Neural cell (in vitro differentiated cells): ENCODE measurements at regions not wholly inside any gene's neighbourhood (a gene's known extent, or its start where the extent isn't known, plus 50 kb on each side); places are given as distances from the start of the nearest gene placed in this dataset.

Experiments
- H2AFZ ChIP-seq: fragments of 200-600, 300-800 bp; sonication (generic), shearing (Covaris generic); 2 replicates; pipeline ENCODE4 v1.6.0; 2014; ENCODE audit warnings: low read depth, mild to moderate bottlenecking, antibody characterized with exemption, low read length, moderate library complexity
- H3F3A ChIP-seq: fragments of 200-600 bp; shearing (Covaris generic); 2 replicates; pipeline ENCODE4 v1.6.1; 2016; ENCODE audit warnings: mild to moderate bottlenecking, moderate library complexity, mixed read lengths, antibody characterized with exemption, low read length; ENCODE audit not compliant: insufficient read depth, poor library complexity, severe bottlenecking
- H3K27ac ChIP-seq: fragments of 200-600, 300-800 bp; sonication (generic), shearing (Covaris generic); 2 replicates; pipeline ENCODE4 v1.5.1; 2014; ENCODE audit warnings: mild to moderate bottlenecking, low read length, moderate library complexity
- H3K27me3 ChIP-seq: fragments of 300-800, 200-600 bp; sonication (generic), shearing (Covaris generic); 2 replicates; pipeline ENCODE4 v1.6.0; 2014; ENCODE audit warnings: mild to moderate bottlenecking, low read depth, low read length, moderate library complexity; ENCODE audit not compliant: insufficient read depth
- H3K36me3 ChIP-seq: fragments of 300-800, 200-600 bp; sonication (generic), shearing (Covaris generic); 2 replicates; pipeline ENCODE4 v1.5.1; 2014; ENCODE audit warnings: mild to moderate bottlenecking, antibody characterized with exemption, low read length, moderate library complexity; ENCODE audit not compliant: insufficient read depth
- H3K4me2 ChIP-seq: fragments of 300-800, 200-600 bp; sonication (generic), shearing (Covaris generic); 2 replicates; pipeline ENCODE4 v1.6.0; 2014; ENCODE audit warnings: mild to moderate bottlenecking, low read length
- H3K4me3 ChIP-seq: fragments of 300-800, 200-600 bp; sonication (generic), shearing (Covaris generic); 2 replicates; pipeline ENCODE4 v1.5.1; 2014; ENCODE audit warnings: mild to moderate bottlenecking, low read length, moderate library complexity
- H3K79me2 ChIP-seq: fragments of 200-600 bp; shearing (Covaris generic); replicated peaks from 2 replicates; pipeline ENCODE4 v1.6.0; 2014; ENCODE audit warnings: mild to moderate bottlenecking, low read length, moderate library complexity; ENCODE audit not compliant: insufficient read depth
- H3K9ac ChIP-seq: fragments of 300-800, 200-600 bp; sonication (generic), shearing (Covaris generic); 2 replicates; pipeline ENCODE4 v1.6.1; 2016; ENCODE audit warnings: mild to moderate bottlenecking, low read length, mixed read lengths
- H3K9me2 ChIP-seq: fragments of 200-600 bp; shearing (Covaris generic); 2 replicates; pipeline ENCODE4 v1.6.1; 2016; ENCODE audit warnings: mild to moderate bottlenecking, low read length, mixed read lengths; ENCODE audit not compliant: insufficient read depth
- H3K9me3 ChIP-seq: fragments of 200-600, 300-800 bp; sonication (generic), shearing (Covaris generic); 2 replicates; pipeline ENCODE4 v1.6.1; 2016; ENCODE audit warnings: mild to moderate bottlenecking, mixed run types, low read length, moderate library complexity, mixed read lengths
- H4K20me1 ChIP-seq: fragments of 200-600 bp; shearing (Covaris generic); 2 replicates; pipeline ENCODE4 v1.6.1; 2016; ENCODE audit warnings: mild to moderate bottlenecking, mixed run types; ENCODE audit not compliant: insufficient read depth
- EP300 ChIP-seq: fragments of 450-650 bp; conservative IDR thresholded peaks from 2 replicates; pipeline ENCODE4 v1.6.1; 2014; ENCODE audit warnings: antibody characterized with exemption, mild to moderate bottlenecking, moderate library complexity; ENCODE audit not compliant: poor library complexity, severe bottlenecking
- EZH2 ChIP-seq: fragments of 200-600, 300-800 bp; shearing (Covaris generic), sonication (generic); IDR thresholded peaks from 2 replicates; pipeline ENCODE4 v1.6.1; 2014; ENCODE audit warnings: antibody characterized with exemption, low read length, borderline replicate concordance, mild to moderate bottlenecking; ENCODE audit not compliant: insufficient read depth, poor library complexity, severe bottlenecking
- MXI1 ChIP-seq: fragments of 450-650 bp; conservative IDR thresholded peaks from 2 replicates; pipeline ENCODE4 v1.6.1; 2014; ENCODE audit warnings: antibody characterized with exemption, mild to moderate bottlenecking; ENCODE audit not compliant: poor library complexity, severe bottlenecking
- POLR2AphosphoS5 ChIP-seq: IDR thresholded peaks from 2 replicates; pipeline ENCODE4 v1.6.1; 2012
- RAD21 ChIP-seq: fragments of 450-650 bp; conservative IDR thresholded peaks from 2 replicates; pipeline ENCODE4 v1.6.1; 2014; ENCODE audit warnings: antibody characterized with exemption, mild to moderate bottlenecking, moderate library complexity
- REST ChIP-seq: IDR thresholded peaks from 2 replicates; pipeline ENCODE4 v1.6.1; 2012; ENCODE audit warnings: borderline replicate concordance
- SMC3 ChIP-seq: fragments of 450-650 bp; conservative IDR thresholded peaks from 2 replicates; pipeline ENCODE4 v1.6.1; 2014; ENCODE audit warnings: antibody characterized with exemption, mild to moderate bottlenecking, moderate library complexity; ENCODE audit not compliant: poor library complexity
- TAF1 ChIP-seq: IDR thresholded peaks from 2 replicates; pipeline ENCODE4 v1.6.1; 2012; ENCODE audit warnings: low read depth
- TF ChIP-seq, protein P1 (sequence below): fragments of 450-650 bp; IDR thresholded peaks from 2 replicates; pipeline ENCODE4 v1.5.1; 2014; ENCODE audit warnings: antibody characterized with exemption, mild to moderate bottlenecking, moderate library complexity; ENCODE audit not compliant: poor library complexity, severe bottlenecking

DNA sequence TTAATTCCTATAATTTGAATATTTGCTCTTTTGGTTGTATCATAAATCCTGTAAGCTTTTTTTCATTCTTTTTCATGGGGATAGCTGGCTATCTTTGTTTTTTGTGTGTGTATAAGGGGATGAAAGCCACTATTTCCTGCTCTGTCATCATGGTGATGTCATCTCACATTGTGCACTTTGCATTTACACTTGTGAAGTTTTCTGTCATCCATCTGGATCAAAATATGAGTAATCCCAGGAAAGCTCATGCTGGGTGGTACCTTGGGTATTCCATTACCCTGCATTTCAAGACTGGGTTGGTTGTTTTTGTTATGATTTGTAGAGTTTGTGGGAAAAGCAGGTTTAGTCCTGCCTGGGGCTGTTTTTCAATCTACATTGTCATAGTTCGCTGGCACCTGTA, 77.8 kb upstream of the XIST start:
- Histone ChIP-seq H4K20me1 (no peaks in the 10 kb centered on the region), H3K9ac (no peak overlapping the region), H3K4me2 (no peak overlapping the region), H3K79me2 (no peaks in the 10 kb centered on the region), H3K9me3 (no peaks in the 10 kb centered on the region), H3K4me3 (no peak overlapping the region), H2AFZ (no peak overlapping the region), H3K27ac (no peak overlapping the region), H3F3A (no peaks in the 10 kb centered on the region), H3K27me3 (no peaks in the 10 kb centered on the region), H3K36me3 (no peaks in the 10 kb centered on the region), H3K9me2 (no peaks in the 10 kb centered on the region)
- no peak for TF ChIP-seq EP300

- Histone ChIP-seq H3K27me3 (no peaks in the 10 kb centered on the region), H3K9ac (no peak overlapping the region), H2AFZ (no peak overlapping the region), H3K9me2 (no peaks in the 10 kb centered on the region), H3K4me3 (no peak overlapping the region), H4K20me1 (no peaks in the 10 kb centered on the region), H3K9me3 (no peaks in the 10 kb centered on the region), H3K79me2 (no peaks in the 10 kb centered on the region), H3F3A (no peaks in the 10 kb centered on the region), H3K36me3 (no peaks in the 10 kb centered on the region), H3K27ac (no peak overlapping the region), H3K4me2 (no peak overlapping the region)
- TF ChIP-seq SMC3 (no peak), EP300 (no peak), REST (no peak)
These were observed 70.4 kb upstream of the XIST start for GRCh38 chrX:73922856-73923455.

DNA sequence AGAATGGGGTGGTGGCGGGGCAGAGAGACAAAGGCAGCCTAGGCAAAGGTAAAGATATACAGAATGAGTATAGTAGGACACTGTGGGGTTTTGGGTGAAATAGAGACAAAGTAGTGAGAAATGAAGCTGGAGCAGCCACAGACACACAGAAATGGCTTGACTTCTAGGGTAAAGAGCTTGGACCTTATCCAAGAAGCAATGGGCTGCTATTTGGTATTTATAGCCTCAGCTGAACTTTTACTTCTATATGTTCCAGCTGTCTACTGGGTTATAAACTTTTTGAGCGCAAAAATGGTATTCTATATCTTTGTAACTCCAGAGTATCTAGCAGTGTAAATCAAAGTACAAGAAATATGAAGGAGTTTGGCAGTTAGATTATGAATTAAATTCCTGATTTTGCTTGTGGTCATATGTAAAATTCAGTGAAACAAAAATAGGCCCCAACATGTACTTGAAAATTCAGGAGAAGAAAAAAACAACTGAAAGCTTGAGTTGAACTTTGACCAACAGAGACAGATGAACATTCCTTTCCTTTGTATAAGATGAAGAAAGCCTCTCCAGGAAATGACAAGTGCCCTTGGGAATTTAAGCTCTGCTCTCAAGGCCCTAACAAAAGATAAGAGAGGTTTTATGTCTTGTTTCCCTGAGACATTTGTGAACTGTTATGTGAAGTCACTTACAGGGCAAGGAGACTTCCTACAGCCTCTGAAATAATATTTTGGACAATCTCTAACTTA, 64.6 kb upstream of the XIST start:
- H3K4me3 ChIP-seq = no peak overlapping the region
- no peaks in the 10 kb centered on the region for H3K79me2 ChIP-seq
- H3K9me2 ChIP-seq = no peaks in the 10 kb centered on the region
- H4K20me1 ChIP-seq = no peaks in the 10 kb centered on the region
- no peak overlapping the region for H3K27ac ChIP-seq
- H3K27me3 ChIP-seq = no peaks in the 10 kb centered on the region
- no peak overlapping the region for H2AFZ ChIP-seq
- H3F3A ChIP-seq = no peaks in the 10 kb centered on the region
- H3K9ac ChIP-seq = no peak overlapping the region
- no peak overlapping the region for H3K4me2 ChIP-seq
- TF ChIP-seq, protein P1, sequence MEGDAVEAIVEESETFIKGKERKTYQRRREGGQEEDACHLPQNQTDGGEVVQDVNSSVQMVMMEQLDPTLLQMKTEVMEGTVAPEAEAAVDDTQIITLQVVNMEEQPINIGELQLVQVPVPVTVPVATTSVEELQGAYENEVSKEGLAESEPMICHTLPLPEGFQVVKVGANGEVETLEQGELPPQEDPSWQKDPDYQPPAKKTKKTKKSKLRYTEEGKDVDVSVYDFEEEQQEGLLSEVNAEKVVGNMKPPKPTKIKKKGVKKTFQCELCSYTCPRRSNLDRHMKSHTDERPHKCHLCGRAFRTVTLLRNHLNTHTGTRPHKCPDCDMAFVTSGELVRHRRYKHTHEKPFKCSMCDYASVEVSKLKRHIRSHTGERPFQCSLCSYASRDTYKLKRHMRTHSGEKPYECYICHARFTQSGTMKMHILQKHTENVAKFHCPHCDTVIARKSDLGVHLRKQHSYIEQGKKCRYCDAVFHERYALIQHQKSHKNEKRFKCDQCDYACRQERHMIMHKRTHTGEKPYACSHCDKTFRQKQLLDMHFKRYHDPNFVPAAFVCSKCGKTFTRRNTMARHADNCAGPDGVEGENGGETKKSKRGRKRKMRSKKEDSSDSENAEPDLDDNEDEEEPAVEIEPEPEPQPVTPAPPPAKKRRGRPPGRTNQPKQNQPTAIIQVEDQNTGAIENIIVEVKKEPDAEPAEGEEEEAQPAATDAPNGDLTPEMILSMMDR = no peak
- TF ChIP-seq TAF1 (no peak), EZH2 (no peak), POLR2AphosphoS5 (no peak), RAD21 (no peak), MXI1 (no peak), REST (no peak), SMC3 (no peak), EP300 (no peak)
- H3K36me3 ChIP-seq = no peaks in the 10 kb centered on the region
- no peaks in the 10 kb centered on the region for H3K9me3 ChIP-seq
